Erythroblast (primary cell): ENCODE measurements at regions not wholly inside any gene's neighbourhood (a gene's known extent, or its start where the extent isn't known, plus 50 kb on each side); places are given as distances from the start of the nearest gene placed in this dataset.

Experiments used
- GATA1 ChIP-seq: IDR thresholded peaks from 2 replicates; pipeline ENCODE4 v1.6.1; 2011; ENCODE audit warnings: low read depth, mild to moderate bottlenecking, control low read depth, low read length, moderate library complexity
- POLR2A ChIP-seq: IDR thresholded peaks from 2 replicates; pipeline ENCODE4 v1.6.1; 2011; ENCODE audit warnings: mild to moderate bottlenecking, low read length

- TF ChIP-seq POLR2A, result no peak
- TF ChIP-seq GATA1, result no peak
Measured at GRCh38 chr7:17611611-17612010, 313.2 kb downstream of the AHR start.
